ENCODE measurements at regions not wholly inside any gene's neighbourhood (a gene's known extent, or its start where the extent isn't known, plus 50 kb on each side); places are given as distances from the start of the nearest gene placed in this dataset.

DNA sequence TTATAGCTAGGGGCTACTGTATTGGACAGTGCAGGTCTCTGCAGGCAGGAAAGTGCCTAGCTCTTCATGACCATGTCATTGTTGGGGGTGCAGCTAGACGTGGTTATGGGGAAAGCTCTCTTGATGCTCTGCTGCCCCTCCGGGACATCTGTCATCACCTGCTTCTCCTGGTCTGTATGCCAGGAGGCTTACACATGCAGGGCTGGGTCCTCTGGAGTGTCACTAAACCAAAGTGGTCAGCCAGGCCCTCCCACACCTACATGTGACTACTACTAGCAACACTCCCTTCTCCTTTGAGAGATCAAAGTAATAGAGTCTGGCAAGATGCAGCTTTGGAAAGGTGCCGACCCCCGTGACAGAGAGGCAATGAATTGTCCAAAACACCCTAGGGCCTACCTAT is 98.5 kb downstream of the SST start:
- Histone ChIP-seq H3K4me3 (ENCODE audit: low read depth, low read length) (no peak overlapping the region), H3K36me3 (no peaks in the 10 kb centered on the region), H3K27me3 (no peaks in the 10 kb centered on the region), H3K9me3 (no peaks in the 10 kb centered on the region), H3K4me1 (no peaks in the 10 kb centered on the region)
- no peak for DNase-seq
- TF ChIP-seq, protein P1, sequence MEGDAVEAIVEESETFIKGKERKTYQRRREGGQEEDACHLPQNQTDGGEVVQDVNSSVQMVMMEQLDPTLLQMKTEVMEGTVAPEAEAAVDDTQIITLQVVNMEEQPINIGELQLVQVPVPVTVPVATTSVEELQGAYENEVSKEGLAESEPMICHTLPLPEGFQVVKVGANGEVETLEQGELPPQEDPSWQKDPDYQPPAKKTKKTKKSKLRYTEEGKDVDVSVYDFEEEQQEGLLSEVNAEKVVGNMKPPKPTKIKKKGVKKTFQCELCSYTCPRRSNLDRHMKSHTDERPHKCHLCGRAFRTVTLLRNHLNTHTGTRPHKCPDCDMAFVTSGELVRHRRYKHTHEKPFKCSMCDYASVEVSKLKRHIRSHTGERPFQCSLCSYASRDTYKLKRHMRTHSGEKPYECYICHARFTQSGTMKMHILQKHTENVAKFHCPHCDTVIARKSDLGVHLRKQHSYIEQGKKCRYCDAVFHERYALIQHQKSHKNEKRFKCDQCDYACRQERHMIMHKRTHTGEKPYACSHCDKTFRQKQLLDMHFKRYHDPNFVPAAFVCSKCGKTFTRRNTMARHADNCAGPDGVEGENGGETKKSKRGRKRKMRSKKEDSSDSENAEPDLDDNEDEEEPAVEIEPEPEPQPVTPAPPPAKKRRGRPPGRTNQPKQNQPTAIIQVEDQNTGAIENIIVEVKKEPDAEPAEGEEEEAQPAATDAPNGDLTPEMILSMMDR (IDR thresholded peaks at IDR 0.05; ENCODE audit: low read depth, low read length) = no peak

DNA sequence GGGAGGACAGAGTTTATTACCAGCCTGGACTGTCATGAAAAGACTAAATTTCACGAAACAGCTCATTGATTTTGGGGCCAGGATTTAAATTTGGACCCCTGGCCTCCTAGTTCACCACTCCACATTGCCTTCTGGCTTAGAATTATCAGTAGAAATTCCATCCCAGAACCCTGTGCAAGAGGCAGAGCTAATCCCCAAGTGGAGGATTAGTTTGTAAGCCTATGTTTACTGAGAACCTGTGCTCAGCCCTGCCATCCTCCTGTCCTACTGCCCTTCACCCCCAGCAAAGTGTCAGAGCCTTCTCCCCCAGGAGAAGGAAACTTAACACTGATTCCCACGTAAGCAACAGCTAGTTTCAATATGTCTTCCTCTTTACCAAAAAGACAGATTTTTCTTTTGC is 99.4 kb downstream of the SST start:
- DNase-seq = no peak
- no peaks in the 10 kb centered on the region for H3K9me3 ChIP-seq
- no peaks in the 10 kb centered on the region for H3K36me3 ChIP-seq
- H3K4me1 ChIP-seq = no peaks in the 10 kb centered on the region
- no peaks in the 10 kb centered on the region for H3K27me3 ChIP-seq
- TF ChIP-seq, protein P1 (IDR thresholded peaks at IDR 0.05; ENCODE audit: low read depth, low read length) = no peak
- no peak overlapping the region for H3K4me3 ChIP-seq (ENCODE audit: low read depth, low read length)

DNA sequence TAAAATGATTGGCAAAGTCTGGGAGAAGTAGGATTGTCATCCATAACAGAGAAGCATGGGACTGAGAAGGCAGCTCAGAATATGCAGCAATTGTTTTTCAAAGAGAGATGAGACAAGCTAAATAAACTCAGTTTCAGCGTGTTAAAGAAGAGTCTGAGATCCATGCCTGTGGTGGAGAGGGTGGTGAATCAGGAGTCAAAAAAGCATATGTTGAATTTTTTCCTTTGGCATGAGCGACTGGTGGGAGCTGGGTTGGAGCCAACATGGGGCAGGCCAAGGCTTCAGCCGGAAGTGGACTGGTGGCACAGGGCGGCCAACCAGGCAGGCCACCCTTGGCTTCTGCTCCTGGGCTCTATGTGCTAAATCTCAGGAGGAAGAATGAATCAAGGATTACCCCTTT is 102.0 kb downstream of the SST start:
- no peaks in the 10 kb centered on the region for H3K4me1 ChIP-seq

DNA sequence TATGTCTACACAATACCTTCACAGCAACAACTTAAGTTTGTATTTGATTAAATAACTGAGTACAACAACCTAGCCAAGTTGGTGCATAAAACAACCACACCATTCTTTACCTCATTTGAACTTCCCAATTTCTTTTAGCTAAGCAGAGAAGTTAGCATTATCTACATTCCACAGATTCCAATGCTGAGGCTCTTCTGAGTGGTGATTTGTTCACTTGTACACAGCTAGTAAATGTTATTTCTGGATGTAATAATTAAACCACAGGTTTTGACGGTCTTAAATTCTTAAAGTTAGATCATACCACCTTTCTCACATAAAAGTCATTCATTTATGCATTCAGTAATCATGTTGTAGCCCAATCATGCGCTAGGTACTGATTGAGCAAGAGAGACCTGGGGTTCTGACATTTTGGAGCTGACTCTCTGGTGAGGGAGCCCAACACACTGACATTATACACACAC is 102.5 kb downstream of the SST start:
- no peaks in the 10 kb centered on the region for H3K9me3 ChIP-seq
- H3K4me1 ChIP-seq = no peaks in the 10 kb centered on the region
- no peaks in the 10 kb centered on the region for H3K36me3 ChIP-seq
- TF ChIP-seq, protein P1 (IDR thresholded peaks at IDR 0.05; ENCODE audit: low read depth, low read length) = no peak
- no peak overlapping the region for H3K4me3 ChIP-seq (ENCODE audit: low read depth, low read length)
- H3K27me3 ChIP-seq = no peaks in the 10 kb centered on the region
- no peak for DNase-seq

More for the DNA sequence above, 102.0 kb downstream of the SST start:
- no peak for DNase-seq
- Histone ChIP-seq H3K9me3 (no peaks in the 10 kb centered on the region), H3K4me3 (ENCODE audit: low read depth, low read length) (no peak overlapping the region), H3K36me3 (no peaks in the 10 kb centered on the region), H3K27me3 (no peaks in the 10 kb centered on the region)
- TF ChIP-seq, protein P1 (IDR thresholded peaks at IDR 0.05; ENCODE audit: low read depth, low read length) = no peak

DNA sequence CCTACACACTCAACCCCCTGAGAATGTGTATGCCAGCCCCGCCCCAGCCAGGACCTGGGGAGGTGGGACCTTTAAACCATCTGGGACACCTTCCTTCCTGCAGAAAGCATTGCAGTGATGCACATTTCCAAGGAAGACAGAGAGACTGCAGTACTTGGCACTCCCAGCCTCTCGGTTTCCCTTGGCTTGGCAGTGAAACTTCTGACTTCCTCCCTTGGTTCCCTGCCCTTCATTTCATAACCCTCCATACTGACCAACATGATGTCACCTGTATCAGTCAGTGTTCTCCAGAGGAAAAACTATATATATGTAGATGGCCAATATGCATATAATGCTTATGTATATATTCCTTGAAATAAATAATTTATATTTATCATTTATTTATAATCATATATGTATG is 103.2 kb downstream of the SST start:
- Histone ChIP-seq H3K27me3 (no peaks in the 10 kb centered on the region), H3K9me3 (no peaks in the 10 kb centered on the region), H3K4me1 (no peaks in the 10 kb centered on the region), H3K4me3 (ENCODE audit: low read depth, low read length) (no peak overlapping the region), H3K36me3 (no peaks in the 10 kb centered on the region)
- no peak for DNase-seq
- TF ChIP-seq, protein P1 (IDR thresholded peaks at IDR 0.05; ENCODE audit: low read depth, low read length) = no peak

DNA sequence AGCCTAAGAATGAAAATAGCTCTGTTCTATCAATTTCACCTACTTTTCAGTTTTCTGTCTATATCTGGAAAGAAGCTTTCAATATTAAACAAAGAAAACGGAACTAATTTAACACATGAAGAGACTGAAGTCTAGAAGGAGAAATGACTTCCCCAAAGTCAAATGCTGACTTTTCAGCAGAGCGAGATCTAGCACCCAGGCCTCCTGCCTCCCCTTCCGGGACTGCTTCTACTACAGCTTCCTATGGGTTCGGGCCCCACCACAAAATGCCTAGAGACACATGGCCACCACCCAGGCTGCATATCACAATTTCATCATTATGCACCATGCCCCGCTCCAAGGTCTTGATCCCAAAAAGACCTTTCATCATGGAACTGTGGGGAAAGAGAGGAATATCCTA is 104.5 kb downstream of the SST start:
- H3K4me3 ChIP-seq (ENCODE audit: low read depth, low read length) = no peak overlapping the region
- H3K4me1 ChIP-seq = no peaks in the 10 kb centered on the region
- H3K27me3 ChIP-seq = no peaks in the 10 kb centered on the region
- TF ChIP-seq, protein P1 (IDR thresholded peaks at IDR 0.05; ENCODE audit: low read depth, low read length) = no peak
- DNase-seq = no peak
- H3K9me3 ChIP-seq = no peaks in the 10 kb centered on the region
- no peaks in the 10 kb centered on the region for H3K36me3 ChIP-seq
